ENCODE measurements at regions not wholly inside any gene's neighbourhood (a gene's known extent, or its start where the extent isn't known, plus 50 kb on each side); places are given as distances from the start of the nearest gene placed in this dataset.

- TF ChIP-seq CTCF (IDR thresholded peaks at IDR 0.05) = no peak
- no peaks in the 10 kb centered on the region for H3K27me3 ChIP-seq (ENCODE audit: control insufficient read depth in 2 of 2, insufficient read depth in 2 of 2, low read length in 2 of 2)
- no peaks in the 10 kb centered on the region for H4K20me1 ChIP-seq (ENCODE audit: insufficient read depth, low read length)
- Mint-ChIP-seq H3K27me3 (ENCODE audit: low read depth in 3 of 3) (peaks cover 0 to 4% (median 3%) of the 10 kb centered on the region in 3 donors), H3K4me3 (no peak overlapping the region), H3K36me3 (no peaks in the 10 kb centered on the region), H3K27ac (no peak overlapping the region), H3K4me1 (peaks cover 3% of the 10 kb centered on the region), H3K9me3 (peaks cover 0 to 2% (median 0%) of the 10 kb centered on the region in 7 donors)
- no peak overlapping the region for H3K4me2 ChIP-seq (replicated peaks; ENCODE audit: extremely low read depth, low read length, poor library complexity, severe bottlenecking)
- H3K36me3 ChIP-seq (replicated peaks in 1 of 2; ENCODE audit: control insufficient read depth in 1 of 2, insufficient read depth in 2 of 2, low read length in 2 of 2) = no peaks in the 10 kb centered on the region
- no peak overlapping the region for H3K27ac ChIP-seq (ENCODE audit: low read depth in 1 of 2, low read length in 2 of 2)
- no peak overlapping the region for H3K9ac ChIP-seq (ENCODE audit: insufficient read depth, low read length, poor library complexity, severe bottlenecking)
- no peaks in the 10 kb centered on the region for H3K9me3 ChIP-seq (replicated peaks in 1 of 2; ENCODE audit: control insufficient read depth in 1 of 2, insufficient read depth in 1 of 2, low read length in 2 of 2)
- H3K4me3 ChIP-seq (replicated peaks in 1 of 3; ENCODE audit: low read depth in 2 of 3, low read length in 3 of 3) = no peak overlapping the region
- DNase-seq = no peak
- intact Hi-C loops (cut with micrococcal nuclease) = no loop called here
- no peak overlapping the region for H2AFZ ChIP-seq (ENCODE audit: insufficient read depth, low read depth, low read length, poor library complexity, severe bottlenecking)
- WGBS (ENCODE audit: insufficient coverage) = no CpG with 5 or more reads among the region's 2 CpGs
- no peaks in the 10 kb centered on the region for H3K4me1 ChIP-seq (ENCODE audit: control insufficient read depth in 1 of 2, insufficient read depth in 2 of 2, low read length in 2 of 2)
- H3K79me2 ChIP-seq (ENCODE audit: insufficient read depth, low read length) = no peaks in the 10 kb centered on the region
These were observed 163.9 kb downstream of the SCP2D1 start for GRCh38 chr20:18977441-18977840.

- no peak overlapping the region for H3K9ac ChIP-seq (ENCODE audit: insufficient read depth, low read length, poor library complexity, severe bottlenecking)
- Mint-ChIP-seq H3K9me3 (peaks cover 0 to 2% (median 0%) of the 10 kb centered on the region in 7 donors), H3K4me1 (peaks cover 3% of the 10 kb centered on the region), H3K36me3 (no peaks in the 10 kb centered on the region), H3K4me3 (no peak overlapping the region), H3K27ac (peak overlapping the region in 1 of 7 donors; percentile 61), H3K27me3 (ENCODE audit: low read depth in 3 of 3) (peaks cover 0 to 4% (median 3%) of the 10 kb centered on the region in 3 donors)
- no peaks in the 10 kb centered on the region for H3K79me2 ChIP-seq (ENCODE audit: insufficient read depth, low read length)
- H3K27me3 ChIP-seq (ENCODE audit: control insufficient read depth in 2 of 2, insufficient read depth in 2 of 2, low read length in 2 of 2) = no peaks in the 10 kb centered on the region
- no peaks in the 10 kb centered on the region for H3K36me3 ChIP-seq (replicated peaks in 1 of 2; ENCODE audit: control insufficient read depth in 1 of 2, insufficient read depth in 2 of 2, low read length in 2 of 2)
- no peaks in the 10 kb centered on the region for H3K4me1 ChIP-seq (ENCODE audit: control insufficient read depth in 1 of 2, insufficient read depth in 2 of 2, low read length in 2 of 2)
- H2AFZ ChIP-seq (ENCODE audit: insufficient read depth, low read depth, low read length, poor library complexity, severe bottlenecking) = no peak overlapping the region
- no peak for TF ChIP-seq CTCF (IDR thresholded peaks at IDR 0.05)
- H4K20me1 ChIP-seq (ENCODE audit: insufficient read depth, low read length) = no peaks in the 10 kb centered on the region
- intact Hi-C loops (cut with micrococcal nuclease) = no loop called here
- no peak overlapping the region for H3K27ac ChIP-seq (ENCODE audit: low read depth in 1 of 2, low read length in 2 of 2)
- WGBS (ENCODE audit: insufficient coverage) = 0% methylated on average over 1 of the region's 2 CpGs
- H3K4me2 ChIP-seq (replicated peaks; ENCODE audit: extremely low read depth, low read length, poor library complexity, severe bottlenecking) = no peak overlapping the region
- no peak overlapping the region for H3K4me3 ChIP-seq (replicated peaks in 1 of 3; ENCODE audit: low read depth in 2 of 3, low read length in 3 of 3)
- DNase-seq = no peak
- no peaks in the 10 kb centered on the region for H3K9me3 ChIP-seq (replicated peaks in 1 of 2; ENCODE audit: control insufficient read depth in 1 of 2, insufficient read depth in 1 of 2, low read length in 2 of 2)
These were observed 164.7 kb downstream of the SCP2D1 start for GRCh38 chr20:18978311-18978710.

All from CD14-positive monocyte (primary cell).